ENCODE measurements at regions not wholly inside any gene's neighbourhood (a gene's known extent, or its start where the extent isn't known, plus 50 kb on each side); places are given as distances from the start of the nearest gene placed in this dataset.

- no peak for TF ChIP-seq CTCF (IDR thresholded peaks at IDR 0.05)
- no peak for TF ChIP-seq EZH2 (IDR thresholded peaks at IDR 0.05; ENCODE audit: borderline replicate concordance, insufficient read depth, low read depth, low read length, poor library complexity, severe bottlenecking)
Measured at GRCh38 chr11:128285321-128285720, 302.0 kb downstream of the ETS1 start.

Data from B cell (primary cell).